ENCODE measurements at regions not wholly inside any gene's neighbourhood (a gene's known extent, or its start where the extent isn't known, plus 50 kb on each side); places are given as distances from the start of the nearest gene placed in this dataset.

DNA sequence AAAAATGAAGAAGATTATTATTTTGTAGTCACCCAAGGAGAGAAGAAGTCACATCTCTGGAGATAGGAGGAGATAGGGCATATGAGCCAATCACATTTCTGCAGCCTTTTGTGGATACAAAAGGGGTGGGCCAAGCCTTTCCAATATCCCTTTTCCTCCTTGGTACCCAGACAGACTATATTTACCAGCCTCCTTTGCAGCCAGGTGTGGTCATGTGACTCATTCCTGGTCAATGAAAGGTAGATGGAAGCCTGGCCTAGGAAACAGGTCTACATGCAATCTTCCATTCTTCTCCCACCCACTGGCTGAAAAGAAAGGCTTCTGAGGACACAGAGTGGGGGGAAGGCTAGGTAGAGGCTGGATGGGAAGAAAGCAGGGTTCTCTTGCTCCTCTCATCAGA, 58.1 kb upstream of the ERG start:
- DNase-seq (ENCODE audit: low read depth in 1 of 2, low spot score in 1 of 2) = no peak

DNA sequence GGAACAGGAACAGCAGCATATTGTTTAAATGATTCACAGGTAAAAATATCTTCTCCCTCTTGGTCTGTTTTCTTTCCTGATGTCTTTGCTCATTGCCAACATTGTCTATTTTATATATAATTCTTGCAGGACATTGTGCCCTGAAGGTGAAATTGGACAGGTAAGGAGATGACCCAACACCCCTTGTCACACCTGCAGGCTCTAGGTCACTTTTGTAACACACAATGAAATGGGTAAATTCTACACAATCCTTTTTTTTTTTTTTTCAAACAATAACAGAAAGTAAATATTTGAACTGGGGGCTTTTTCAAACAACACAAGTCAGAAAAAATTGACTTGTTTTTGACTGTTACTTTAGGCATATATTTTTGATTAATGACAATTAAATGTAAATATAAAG, 62.9 kb upstream of the ERG start:
- DNase-seq (ENCODE audit: low read depth in 1 of 2, low spot score in 1 of 2) = no peak

DNA sequence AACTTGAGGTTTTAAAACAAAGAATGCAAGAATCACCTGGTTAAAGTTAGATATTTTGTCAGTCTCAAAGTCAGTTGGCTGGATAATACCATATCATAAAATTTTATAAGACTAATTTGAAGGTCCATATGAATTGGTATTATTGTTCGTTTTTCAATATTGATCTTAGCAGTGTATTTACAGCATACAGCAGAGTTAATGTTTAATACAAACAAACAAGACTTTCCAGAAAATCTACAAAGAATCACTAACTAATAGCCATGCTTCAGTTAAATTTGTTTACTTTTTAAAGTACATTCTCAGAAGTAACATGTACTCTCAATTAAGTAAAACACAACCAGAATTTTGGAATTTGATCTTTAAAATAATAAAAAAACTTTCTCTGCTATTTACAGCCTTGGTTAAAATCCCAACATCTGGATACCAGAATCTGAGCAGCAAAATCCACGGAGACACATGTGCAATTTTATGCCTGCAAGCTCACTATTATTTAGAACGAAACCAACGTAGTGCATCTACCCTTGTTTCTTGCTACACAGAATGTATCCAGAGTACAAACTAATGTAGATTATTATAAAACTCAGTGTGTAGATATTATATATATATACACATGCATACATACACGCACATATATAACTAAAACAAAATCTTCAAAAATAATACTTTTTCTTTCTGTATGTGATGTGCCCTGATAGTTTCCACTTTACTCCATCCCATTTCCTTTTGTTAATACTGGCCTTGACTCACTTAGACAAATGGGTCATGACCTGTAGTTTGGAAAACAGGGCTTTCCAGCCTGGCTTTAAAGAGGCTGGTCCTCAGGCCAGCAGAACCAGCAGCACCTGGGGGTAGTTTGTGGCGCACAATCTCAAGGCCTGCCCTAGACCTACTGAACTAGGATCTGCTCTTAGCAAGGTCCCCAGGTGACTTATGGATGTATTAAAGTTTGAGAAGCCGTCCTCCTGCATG, 63.6 kb upstream of the ERG start:
- no peak for DNase-seq (ENCODE audit: low read depth in 1 of 2, low spot score in 1 of 2)

DNA sequence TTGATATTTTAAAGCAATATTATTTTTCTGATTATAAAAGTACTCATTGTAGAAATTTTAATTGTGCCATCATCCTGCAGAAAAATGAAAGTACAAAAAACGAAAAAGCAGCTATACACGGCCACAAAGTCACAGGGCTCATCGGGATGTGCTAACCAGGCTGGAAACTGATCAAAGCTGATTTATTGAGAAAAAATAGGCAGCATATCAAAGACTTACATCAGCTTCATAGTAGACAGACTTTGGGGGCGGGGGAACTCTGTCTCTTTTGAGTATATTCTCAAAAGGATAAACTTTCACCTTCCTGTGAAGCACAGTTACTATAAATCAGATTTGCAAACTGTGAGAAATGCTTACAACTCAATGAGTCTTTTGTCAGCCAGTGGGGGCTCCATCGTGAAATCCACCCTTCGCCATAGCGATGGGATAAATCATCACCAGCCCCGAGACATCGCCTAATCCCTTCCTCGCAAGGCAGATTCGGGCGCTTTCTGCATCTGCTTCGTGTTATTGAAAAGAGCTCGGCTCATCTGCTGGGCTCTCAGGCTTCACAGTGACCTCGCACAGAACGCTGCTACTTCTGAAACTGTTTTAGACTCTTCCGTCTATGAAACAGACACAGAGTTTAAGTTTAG, 69.2 kb upstream of the ERG start:
- DNase-seq (ENCODE audit: low read depth in 1 of 2, low spot score in 1 of 2) = no peak

DNA sequence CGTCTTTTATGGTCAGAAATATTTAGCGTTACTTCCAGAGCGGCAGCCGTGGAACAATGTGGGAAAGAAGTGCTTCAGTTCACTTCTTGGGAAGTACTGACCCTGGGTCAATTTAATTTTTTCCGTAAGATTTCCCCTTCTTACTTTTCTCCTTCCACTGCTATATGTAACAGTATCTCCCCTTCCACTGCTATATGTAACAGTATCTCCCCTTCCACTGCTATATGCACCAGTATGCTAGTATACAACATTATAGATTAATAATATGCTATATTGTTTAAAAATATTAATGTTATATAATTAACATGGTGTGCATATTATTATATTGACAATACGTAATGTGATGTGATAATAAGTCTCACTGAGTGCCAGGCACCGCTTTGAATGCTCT, 69.7 kb upstream of the ERG start:
- no peak for DNase-seq (ENCODE audit: low read depth in 1 of 2, low spot score in 1 of 2)

DNA sequence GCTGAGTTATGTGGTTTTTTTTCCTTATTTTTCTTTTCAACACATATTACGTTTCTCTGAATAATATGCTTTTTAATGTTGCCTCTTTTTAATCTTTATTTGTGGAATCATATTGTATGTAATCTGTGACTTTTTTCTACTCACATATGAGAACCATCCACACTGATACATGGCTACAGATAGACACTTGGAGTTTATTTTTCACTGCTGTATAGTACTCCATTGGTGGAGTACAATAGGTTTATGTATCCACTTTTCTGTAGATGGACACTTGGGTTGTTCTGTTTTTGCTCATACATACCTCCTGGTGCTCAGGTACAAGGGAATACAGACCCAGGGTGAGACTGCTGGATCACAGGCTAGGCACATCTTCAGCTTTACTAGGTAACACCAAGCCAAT, 71.5 kb upstream of the ERG start:
- DNase-seq (ENCODE audit: low read depth in 1 of 2, low spot score in 1 of 2) = no peak

DNA sequence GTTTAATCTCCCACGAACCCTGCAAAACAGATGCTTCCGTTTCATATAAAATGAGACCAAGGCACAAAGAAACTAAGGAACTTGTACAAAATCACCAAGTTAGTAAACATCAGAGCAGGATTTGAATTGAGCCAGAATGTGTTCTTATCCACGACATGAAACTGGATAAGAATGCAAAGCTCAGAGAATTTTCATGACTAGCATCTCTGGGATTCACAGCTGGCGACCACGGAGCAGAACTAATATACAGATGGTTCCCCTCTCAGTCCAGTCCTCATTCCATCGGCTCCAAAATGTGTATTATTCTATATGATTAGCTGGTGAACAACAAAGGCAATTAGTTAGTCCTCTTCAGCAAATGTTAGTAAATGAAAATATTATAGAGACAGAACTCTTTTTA, 72.3 kb upstream of the ERG start:
- no peak for DNase-seq (ENCODE audit: low read depth in 1 of 2, low spot score in 1 of 2)

DNA sequence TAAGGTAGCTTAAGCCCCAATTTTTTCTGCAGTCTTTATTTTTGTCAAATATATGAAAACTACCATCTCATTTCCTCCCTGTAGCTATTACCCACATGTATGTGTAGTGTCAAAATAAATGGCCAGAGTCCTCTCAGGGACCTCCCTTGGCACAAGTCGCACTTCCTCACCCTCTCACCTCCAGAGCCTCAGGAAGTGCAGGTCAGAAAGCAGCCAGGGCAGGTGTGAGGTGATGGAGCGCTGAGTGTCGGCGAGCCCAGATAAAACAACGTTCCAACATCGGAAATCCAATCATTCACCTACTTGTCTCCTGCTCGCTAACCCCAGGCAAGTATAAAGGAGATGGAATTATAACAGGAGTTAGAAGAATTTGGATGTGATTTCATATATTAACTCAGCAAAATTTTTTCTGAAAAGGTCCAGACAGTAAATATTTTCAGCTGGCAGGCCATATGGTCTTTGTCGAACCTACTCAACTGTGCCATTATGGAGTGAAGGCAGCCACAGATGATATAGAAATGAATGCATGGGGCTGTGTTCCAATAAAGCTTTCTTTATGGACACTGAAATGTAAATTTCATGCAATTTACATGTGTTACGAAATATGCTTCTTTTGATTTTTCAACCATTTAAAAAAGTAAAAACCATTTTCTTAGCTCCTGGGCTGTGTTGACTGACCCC, 76.8 kb upstream of the ERG start:
- DNase-seq (ENCODE audit: low read depth in 1 of 2, low spot score in 1 of 2) = no peak

DNA sequence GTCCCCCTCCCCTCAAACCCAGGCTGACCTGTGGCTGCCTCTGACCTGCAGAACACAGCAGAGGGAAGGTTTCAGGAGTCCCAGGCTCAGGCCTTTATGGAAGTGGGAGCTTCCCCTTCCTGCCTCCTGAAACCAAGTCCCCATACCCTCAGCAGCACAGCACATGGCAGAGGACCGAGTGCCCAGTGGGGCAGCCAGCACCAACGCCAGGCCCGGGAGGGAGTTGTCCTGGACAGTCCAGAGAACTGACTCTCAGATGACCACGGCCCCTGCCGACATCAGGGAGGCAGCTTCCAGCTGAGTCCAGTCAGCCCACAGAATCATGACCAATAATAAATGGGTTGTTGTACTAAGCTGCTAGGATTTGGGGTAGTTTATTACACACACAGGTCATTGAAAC, 79.6 kb upstream of the ERG start:
- no peak for DNase-seq (ENCODE audit: low read depth in 1 of 2, low spot score in 1 of 2)

DNA sequence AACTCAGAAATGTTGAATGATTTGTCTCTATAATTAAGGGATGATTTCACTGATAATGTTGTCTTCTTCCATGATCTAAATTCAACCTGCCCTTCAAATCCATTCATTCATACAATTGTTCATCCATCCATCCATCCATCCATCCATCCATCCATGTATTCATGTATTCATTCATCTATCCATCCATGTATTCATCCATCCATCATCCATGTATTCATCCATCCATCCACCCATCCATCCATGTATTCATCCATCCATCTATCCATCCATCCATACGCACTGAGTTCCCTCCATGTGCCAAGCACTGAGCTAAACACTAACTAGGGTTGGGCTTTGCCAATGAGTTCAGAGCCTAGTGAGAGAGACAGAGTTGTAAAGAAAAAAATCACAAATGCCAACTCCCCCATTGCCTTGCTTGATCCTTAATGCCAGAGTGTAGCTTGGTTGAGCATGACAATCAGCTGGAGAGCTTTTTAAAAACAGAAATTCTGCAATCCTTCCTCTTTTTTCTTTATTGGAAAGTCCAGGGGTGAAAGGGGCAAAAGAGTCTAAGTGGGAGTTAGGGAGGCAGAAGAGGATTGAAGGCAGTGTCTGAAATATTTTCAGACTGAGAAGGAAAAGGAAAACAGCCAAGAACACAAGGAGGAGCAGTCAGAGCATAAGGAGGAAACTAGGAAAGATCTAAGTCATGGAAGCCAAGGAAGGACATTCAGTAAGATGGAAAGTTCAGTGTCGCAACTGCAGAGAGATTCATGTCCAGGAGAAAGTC, 92.4 kb upstream of the ERG start:
- no peak for DNase-seq (ENCODE audit: low read depth in 1 of 2, low spot score in 1 of 2)

DNA sequence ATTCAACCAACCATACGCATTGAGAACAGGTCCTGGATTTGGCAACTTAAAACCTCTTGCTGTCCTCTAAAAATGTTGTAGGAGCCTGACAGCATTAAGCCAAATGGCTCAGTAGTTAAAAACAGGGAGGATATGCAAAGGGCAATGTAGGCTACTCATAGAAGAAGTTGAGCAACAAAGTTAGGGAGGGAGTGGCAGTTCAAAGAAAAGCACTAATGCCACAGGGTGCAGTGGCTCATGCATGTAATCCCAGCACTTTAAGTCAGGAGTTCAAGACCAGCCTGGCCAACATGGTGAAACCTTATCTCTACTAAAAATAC, 92.9 kb upstream of the ERG start:
- no peak for DNase-seq (ENCODE audit: low read depth in 1 of 2, low spot score in 1 of 2)

DNA sequence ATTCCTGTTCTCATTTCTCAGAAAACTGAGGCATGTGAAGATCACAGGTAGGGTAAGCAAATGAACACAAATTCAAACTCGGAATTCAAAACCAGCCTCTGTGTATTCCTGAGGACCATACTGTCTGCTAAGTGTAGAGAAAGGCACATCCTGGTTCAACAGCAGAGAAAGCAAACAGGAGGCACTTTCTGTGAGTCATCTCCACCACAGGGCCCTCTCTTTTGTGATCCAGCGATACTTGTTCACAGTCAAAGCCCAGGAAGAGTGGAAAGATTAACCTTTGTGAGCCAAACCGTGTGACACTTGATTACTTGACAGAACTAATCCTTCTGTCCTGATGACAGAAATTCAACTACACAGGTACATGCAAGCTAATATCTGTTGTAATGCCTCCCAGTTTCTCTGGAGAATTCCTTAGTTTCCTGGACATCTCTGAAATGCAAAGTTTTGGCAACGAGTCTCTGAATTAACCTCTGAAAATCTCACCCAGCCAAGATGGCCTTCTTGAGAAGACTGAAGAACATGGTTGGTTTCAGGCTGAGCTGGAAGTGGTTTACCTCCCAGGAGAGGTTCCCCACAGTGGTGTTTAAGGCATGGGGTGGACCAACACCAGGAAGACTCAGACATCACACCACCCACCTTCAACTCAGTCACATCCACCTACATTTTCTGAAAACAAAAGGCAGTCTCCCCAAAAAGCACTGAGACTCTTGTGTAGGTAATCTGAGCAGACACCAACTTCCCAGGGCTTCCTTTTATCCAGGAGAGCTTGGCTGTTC, 98.2 kb upstream of the ERG start:
- no peak for DNase-seq (ENCODE audit: low read depth in 1 of 2, low spot score in 1 of 2)

DNA sequence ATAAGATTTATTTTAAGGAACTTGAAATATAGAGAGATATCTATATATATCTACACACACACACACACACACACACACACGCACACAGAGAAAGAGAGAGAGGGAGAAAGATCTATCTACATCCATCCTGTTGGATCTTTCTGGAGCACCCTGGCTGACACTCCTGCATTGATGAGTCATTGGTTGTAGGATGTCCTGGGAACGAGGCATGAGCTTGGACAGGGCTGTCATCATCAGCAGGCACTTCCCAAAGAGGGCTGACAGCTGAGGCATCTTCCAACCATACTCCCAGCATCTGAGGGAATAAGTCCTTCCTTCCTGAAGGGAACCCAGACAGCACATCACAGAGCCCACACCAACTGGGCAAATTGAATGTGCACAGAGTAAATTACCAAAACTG, 99.1 kb upstream of the ERG start:
- no peak for DNase-seq (ENCODE audit: low read depth in 1 of 2, low spot score in 1 of 2)

DNA sequence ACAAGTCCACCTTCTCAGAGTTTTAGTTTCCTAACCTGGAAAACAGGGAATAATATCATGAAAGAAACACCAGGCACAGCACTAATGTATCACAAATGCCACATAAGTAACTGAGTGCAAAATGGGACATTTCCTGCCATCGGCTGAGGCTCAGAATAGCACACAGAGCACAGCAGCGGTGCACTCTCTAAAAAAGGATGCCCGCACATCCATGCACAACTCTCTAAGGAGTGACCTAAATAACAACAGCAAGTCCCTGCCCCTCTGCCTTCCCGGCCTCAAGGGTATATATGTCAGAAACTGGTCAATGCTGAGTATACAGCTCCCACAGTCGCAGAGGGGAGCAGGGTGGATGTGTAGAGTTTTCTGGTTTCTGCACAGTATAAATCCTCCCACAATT, 100.1 kb upstream of the ERG start:
- no peak for DNase-seq (ENCODE audit: low read depth in 1 of 2, low spot score in 1 of 2)

DNA sequence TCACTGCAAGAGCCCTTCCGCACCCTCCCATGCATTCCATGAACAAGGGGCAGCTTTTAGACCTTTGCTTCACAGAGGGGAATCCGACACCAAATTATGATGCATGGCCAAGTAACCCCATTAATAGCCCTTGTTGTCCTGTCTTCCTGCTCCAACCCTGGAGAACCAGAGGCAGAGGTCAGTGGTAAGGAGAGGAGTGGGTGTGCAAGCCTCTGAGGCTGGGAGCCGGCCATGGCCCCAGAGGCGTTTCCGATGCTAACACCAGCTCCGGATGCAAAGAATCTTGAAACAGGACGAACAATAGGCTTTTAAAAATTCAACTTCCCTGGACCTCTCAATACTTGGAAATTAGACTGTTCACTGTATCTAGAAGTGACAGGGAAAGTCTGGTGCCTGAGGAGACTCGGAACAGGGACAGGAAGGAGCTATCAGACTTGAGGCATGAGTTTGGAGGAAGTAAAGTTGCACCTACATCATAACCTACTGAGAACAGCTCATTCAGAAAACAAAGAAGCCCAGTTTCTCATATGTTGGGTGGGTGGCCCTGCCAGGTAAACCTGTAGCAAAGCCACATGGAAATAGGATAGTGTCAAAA, 101.2 kb upstream of the ERG start:
- no peak for DNase-seq (ENCODE audit: low read depth in 1 of 2, low spot score in 1 of 2)

DNA sequence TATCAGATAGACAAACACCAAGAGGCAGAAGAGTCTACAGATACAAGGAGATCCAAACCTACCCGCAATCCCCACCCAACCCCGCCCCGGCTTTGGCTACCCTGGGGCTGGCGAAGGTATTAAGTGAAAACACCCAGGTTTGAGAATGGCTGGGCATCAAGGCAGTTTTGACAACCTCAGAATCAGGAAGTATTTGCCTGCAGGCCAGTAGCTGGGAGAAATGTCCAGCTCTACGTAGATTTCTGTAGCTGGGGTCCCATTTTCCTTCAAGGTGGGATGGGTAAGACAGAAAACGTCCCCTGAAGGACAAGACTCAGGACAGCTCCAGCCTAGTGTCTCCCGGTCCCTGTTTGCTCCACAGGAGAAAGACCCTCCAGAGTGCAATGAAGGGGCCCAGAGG, 101.8 kb upstream of the ERG start:
- DNase-seq (ENCODE audit: low read depth in 1 of 2, low spot score in 1 of 2) = no peak

DNA sequence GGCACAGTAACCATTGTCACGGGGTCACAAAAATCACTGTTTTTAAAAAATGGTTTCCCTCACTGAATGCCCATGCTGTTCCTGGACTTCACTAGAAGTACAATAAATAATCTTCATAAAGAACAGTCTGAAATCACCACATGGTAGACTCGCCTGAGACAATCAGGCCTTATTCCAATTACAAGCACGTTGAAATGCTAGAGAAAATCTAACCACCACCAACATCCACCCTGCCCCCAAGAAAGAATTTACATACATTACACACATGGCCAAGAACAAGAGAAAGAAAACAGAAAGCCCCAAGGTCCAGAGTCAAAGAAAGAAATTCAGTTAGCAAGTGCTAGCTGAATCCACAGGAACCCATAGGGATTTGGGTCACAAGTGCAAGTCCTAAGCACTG, 107.0 kb upstream of the ERG start:
- no peak for DNase-seq (ENCODE audit: low read depth in 1 of 2, low spot score in 1 of 2)

DNA sequence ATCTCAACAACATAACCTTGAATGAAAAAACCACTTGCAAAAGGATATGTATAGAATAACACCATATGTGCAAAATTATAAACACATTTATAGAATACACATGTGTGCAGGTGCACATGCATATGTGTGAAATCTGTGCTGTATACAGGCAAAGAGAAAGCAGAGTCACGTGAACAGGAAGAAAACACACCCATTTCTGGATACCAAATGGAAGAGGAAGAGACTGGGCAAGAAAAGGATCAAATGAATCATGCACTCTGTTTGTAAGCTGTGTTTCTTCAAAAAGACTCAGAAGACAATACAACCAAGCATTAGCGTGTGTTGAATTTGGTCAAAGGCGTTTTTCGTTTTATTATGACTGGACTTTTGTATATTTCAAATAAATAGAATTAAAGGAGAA, 111.3 kb upstream of the ERG start:
- DNase-seq (ENCODE audit: low read depth in 1 of 2, low spot score in 1 of 2) = no peak

DNA sequence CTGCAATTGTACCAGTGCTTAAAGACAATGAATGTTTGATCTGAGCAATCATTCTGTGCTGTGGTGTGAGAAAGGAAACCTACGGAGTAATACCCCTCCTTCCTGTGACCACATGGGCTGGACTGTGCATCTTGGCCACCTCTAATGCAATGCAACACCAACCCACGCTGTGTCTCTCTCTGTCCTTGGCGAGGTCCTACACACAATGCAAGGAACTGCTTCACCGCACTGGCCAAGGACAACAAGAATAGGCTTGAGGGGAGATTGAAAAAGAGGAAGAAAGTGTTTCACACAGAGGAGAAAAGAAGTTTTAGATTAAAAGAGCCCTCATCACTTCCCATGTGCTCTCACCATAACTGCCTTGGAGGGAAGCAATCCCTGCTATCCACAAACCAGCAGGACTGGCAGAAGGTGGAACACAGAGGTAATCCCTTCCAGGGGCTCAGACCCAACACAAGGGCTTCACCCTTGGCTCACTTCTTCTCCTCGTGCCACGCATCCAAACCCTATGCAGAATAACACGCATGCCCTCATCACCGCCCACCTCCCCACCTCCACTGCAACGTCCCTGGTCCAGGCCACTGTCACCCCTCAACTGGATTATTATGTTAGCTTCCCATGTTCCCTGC, 112.5 kb upstream of the ERG start:
- no peak for DNase-seq (ENCODE audit: low read depth in 1 of 2, low spot score in 1 of 2)

DNA sequence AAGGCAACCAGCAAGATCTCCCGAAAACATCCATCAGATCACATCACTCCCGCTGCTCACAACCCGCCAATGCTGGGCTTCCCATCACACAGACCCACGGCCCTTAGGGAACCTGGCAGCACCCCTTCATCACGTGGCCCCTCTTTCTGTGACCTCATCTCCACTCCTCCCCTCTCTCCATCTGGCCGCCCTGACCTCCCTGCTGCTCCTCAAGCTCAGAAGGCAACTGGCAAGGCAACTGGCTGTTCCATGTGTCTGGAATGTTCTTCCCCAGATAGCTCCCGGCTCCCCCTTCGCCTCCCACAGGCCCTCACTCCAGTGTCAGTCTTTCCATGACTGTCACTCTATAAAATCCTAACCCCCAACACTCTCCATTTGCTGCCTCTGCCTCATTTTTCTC, 113.0 kb upstream of the ERG start:
- no peak for DNase-seq (ENCODE audit: low read depth in 1 of 2, low spot score in 1 of 2)

Measured in stimulated activated CD4-positive, alpha-beta T cell treated with anti-CD3 and anti-CD28 coated beads, Interleukin-15, amount 100 ng/mL, for 1 hour (primary cell).